CD4-positive, alpha-beta T cell treated with Interleukin-1 beta for 1 hour (primary cell): ENCODE measurements at regions not wholly inside any gene's neighbourhood (a gene's known extent, or its start where the extent isn't known, plus 50 kb on each side); places are given as distances from the start of the nearest gene placed in this dataset.

Experiments used
- DNase-seq, 2 donors: peaks; one replicate each; pipeline ENCODE4 v3.0.0-alpha.2; 2020 to 2022

DNA sequence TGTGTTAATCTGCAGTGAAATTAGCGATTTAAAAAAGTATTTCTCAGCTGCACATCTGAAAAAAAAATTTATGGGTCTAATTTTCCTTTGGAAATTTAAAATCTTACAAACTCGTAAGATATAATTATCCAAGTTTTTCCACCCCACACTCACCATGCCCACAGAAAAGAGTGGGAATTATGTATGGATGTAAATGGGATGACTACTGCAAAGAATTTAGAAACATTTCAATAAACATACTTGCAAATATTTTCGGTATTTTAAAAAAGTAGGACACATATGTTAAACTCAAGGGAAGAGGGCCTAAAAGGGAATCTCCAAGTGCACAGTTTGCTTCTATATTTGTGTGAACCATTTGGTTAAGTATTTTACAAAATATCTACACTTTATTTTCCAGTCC lies 1039.9 kb upstream of the POU3F3 start:
- DNase-seq: no peak

DNA sequence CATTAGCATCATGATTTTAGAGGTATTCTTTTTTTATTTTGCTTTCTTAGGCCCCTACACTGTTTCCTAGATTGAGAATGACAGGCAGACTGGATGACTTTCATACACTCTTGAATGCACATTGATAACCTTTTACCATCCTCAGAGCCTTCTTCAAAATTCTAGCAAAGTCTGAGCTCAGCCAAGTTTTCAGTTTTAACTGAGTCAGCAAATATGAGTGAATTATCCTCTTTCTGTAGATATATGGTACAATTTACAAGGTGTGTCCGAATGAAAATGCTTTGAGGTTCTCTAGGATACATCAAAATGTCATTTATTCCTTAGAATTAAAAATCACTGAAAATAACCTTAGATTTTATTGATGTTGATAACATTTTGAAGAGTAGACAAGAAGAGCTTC lies 1038.2 kb upstream of the POU3F3 start:
- DNase-seq: no peak

DNA sequence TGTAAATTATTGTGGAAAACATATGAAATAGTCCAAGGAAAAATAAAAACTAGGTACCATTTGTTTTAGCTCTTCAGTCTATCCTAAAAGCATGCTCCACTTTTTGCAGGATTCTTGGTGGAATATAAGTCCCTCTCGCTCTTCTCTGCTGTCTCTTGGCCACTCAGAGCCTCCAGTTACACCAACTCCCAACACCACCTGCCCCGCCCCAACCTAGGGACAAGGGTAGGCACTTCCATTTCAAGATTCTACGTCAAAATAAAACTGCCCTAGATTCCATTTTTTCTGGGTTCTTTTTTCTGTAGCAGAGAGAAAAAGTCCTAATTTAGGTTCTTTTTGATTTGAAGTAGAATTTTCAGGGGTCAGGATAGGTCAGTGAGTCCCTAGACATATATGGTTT lies 1036.2 kb upstream of the POU3F3 start:
- DNase-seq: no peak

DNA sequence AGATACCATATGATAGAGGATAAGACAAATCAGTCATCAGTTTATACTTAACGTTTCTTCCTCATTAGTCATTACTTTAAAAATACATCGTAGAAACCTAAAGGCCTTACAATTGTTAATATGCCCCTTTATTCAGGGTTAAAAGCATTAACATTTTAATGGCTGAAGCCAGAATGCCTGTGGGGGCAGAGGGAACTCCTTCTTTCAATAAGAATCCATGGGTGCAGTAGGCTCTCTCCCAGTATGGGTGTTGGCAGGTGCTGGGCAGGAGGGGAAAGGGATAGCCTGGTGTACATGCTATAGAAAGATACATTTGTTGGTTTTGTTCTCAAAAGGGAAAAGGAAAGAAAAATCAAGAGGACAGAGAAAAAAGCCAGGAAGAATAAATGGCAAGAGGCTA lies 1035.7 kb upstream of the POU3F3 start:
- no peak for DNase-seq

DNA sequence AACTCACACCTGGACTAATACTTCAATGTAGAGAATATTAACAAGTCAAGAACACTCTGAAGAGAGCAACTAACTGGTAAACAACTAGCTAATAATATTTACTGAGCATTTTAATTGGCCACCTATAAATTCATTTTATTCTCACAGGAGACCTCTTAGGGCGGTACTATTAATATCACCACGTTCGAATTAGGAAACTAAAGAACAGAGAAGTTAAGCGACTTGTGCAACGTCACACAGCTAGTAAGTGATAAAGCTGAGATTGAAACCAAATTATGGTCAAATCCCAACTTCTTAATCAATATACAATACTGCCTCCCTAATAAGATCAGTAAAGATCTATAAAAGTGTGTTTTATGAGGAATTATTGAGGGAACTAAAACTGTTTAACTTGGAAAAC lies 1034.3 kb upstream of the POU3F3 start:
- no peak for DNase-seq

DNA sequence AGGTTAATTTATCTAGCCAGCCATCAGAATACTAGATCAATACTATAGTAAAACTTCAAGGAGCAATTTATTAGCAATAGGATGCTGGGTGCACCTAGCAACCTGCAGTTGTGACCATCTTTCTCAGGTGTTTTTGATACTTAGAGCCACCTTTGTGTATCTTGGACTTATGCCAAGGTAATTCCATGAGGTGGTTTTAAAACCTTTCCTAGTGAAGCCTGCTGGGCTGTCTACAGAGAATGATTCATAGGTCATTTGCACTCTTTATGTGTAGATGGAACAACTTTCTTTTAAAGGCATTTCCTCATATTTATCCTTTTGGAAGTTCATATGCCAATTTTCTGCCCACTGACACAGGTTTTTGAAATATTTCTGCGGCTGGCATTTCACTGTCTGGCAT lies 1030.1 kb upstream of the POU3F3 start:
- DNase-seq: no peak

DNA sequence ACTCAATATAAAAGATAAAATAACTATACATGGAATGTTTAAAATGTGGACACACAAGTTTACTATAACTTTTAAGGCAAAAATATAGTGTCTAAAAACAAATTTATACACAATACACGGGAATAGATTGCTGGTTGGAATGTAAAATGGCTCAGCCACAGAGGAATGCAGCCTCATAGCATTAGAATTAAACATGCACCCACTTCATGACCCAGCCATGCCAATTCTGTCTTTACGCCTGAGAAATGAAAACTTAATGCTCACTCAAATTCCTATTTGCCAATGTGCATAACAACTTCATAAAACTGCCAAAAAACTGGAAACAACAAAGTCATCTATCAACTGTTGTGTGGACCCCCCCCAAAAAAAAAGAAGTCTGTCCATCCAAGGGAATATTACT lies 1006.6 kb upstream of the POU3F3 start:
- no peak for DNase-seq

DNA sequence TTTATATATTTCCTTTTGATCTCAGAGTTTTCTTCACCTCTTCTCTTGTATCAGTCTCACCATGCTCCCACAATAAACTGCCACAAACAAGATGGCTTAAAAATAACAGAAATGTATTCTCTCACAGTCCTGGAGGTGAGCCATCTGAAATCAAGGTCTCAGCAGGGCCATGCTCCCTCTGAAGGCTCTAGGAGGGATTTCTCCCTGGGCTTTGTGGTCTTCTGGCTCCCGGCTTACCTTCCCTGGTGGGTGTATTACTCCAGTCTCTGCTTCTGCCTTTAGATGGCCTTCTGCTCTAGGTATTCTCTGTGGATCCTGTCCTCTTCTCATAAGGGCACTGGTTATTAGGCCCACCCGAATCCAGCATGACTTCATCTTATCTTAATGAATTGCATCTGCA lies 994.7 kb upstream of the POU3F3 start:
- DNase-seq: no peak

DNA sequence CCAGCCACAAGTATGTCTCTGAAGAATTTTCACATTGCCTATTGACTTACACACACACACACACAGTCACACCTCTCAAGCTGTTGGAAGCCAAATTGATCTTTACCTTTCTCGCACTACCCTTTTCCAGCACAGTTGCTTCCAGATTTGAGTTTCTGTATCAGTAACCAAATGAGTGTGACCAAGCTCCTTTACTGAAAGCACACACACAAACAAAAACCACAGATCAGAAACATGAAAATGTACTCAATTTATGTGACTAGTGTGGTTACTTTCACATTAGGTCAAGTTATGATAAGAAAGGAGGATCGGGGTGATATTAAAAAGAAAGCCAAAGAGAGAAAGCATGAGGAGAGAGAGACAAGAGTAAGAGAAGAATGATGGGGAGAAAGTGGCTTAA lies 993.9 kb upstream of the POU3F3 start:
- DNase-seq: no peak

DNA sequence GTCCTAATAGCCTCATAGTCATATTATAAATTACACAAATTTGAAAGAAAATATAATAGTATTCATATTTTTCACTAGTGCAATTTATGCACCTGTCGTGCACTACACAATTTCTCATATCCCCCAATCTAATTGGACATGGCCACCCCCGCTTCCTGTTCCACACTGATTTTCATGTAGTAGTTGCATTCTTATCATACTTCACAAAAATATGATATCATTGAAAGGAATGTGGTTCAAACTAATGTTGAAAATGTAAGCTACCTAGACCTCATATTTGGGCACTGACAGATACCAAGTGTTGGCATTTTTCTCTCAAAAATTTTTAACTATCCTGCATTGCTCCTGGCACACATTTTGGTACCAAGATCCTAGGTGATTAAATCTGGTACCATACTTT lies 985.5 kb upstream of the POU3F3 start:
- DNase-seq: no peak

DNA sequence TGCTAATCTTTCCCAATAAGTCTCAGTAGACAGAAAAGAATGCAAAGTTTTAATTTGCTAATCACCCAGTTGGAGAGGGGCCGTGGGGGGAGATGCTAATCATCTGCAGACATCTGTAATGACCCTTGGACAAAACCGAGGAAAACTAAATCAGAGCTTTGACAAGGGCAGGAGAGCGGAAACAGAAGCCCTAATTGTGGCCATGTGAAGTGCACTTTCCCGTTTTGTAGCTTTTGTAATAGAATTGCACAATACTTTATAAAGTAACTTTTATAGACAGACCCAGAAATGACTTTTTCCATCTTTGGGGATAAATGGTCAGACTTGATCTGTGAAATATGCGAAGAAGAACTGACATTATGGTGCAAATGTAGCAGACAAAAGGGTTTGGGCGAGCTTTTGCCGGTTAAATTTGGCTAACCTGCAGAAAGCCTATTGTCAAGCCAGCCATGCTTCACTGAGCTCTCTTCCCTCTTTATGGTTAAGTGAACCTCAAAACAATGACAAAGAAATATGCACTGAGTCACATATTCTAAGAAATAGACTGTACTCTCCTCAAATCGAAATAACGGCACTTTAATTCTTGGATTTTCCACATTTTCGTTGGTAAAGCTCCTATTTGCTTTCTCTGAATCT lies 980.1 kb upstream of the POU3F3 start:
- DNase-seq: no peak

DNA sequence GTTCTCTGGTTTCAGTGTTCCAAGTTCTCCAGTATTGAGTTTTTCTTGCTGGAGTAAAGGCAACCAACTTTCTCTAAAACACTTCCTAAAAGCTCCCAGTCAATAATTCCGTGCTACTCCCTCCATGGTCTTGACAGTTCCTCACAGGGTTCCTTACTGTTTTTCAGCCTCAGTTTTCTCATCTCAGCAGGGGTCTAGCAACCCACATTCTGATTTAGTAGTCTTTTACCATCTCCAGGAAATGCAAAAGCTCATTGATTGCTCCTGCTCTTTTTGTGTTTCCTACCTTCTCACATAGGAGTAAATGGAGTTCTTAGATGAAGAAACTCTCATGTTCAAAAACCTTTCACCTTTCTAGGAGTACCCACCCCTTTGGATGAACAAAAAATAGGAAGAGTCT lies 978.8 kb upstream of the POU3F3 start:
- no peak for DNase-seq

DNA sequence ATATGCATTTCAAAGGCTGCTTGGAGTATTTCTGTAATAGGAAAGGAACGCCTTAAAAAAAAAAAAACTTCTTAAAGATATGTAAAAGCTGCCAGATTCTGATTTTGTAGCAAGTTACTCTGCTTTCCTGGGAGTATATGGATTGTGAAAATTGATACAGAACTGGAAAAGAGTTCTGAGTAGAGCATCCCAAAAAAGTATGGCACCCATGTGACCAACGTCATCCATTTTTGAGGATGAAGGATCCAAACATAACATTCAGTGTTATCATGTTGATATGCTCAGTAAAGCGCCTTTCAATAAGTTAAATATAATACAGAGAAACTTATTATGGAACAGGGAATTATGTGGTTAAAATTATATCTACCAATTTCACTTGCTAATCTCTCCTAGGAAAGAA lies 978.4 kb upstream of the POU3F3 start:
- DNase-seq: no peak

DNA sequence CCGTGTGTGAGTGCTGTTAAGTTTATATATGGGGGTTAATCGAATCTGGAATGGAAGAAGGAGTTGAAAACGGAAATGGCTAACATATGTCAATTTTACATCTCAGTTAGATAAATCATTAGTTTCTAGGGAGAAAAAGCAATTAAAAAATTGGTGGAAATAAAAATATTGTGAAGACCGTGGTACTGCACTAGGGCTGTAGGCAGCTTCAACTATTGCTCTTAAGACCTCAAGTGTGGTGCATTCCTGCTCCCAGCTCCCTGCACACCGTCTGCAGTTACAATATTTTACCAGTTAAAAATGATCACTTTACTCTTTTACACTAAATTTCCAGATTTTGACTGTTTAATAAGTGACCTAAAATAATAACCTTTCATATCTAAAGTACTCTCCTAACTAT lies 977.3 kb upstream of the POU3F3 start:
- DNase-seq: no peak

DNA sequence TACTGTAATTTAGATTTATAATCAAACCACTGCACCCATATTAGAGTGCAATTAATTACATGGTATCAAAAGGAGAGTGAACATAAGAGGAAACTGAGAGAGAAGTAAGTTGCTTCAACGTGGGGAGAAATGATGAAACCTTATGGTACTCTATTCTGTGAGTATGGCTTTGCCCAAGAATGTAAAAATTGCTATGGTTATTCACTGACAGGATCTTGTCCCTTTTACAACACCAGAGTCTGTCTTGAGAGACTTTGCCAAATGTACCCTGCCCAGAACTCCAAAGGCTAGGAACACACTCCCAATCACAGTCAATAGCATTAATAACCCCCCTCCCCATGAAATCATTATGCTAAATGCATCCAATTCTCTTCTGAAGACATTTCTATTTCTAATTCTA lies 974.8 kb upstream of the POU3F3 start:
- DNase-seq: no peak

DNA sequence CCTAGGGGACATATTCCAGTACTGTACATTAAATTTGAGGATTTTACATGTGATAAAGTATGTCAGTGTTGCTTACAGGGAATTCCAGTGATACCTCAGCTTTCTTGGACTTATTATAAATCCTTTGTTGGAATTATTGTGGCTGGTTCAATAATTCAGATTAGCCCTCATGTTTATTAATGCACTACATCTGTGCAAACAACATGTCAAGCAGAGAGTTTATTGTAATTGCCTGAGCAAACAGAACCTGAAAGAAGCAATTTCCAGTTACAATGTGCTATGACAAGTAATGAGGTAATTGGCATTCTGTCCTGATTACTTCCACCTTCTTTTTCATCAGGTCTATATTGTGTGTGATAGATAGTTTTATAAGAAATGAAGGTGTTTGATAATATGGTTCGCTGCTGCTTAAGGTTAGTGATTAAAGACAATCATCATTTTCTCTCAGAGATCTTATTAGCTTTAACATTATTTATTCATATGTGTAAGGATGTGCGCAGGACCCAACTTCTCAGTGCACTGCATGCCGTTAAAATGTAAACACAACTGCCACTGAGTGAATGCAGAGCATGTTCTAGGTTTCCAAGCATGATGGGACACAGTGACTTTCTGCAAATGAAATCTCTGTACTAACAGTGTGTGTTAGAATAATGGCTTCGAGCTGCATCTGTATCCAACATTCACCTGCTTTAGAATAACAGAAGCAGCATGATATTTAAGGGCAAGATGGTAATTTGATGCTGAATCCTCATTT lies 973.7 kb upstream of the POU3F3 start:
- no peak for DNase-seq

DNA sequence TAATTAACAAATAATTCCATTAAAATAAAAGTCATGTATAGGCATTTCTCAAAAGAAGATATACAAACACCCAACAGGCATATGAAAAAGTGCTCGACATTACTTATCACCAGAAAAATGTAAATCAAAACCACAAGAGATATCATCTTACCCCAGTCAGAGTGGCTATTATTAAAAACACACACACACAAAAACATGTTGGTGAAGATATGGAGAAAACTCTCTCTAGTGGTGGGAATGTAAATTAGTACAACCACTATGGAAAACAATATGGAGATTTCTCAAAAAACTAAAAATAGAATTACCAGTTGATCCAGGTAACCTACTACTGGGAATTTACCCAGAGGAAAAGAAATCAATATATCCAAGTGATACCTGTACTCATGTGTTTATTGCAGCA lies 966.3 kb upstream of the POU3F3 start:
- no peak for DNase-seq

DNA sequence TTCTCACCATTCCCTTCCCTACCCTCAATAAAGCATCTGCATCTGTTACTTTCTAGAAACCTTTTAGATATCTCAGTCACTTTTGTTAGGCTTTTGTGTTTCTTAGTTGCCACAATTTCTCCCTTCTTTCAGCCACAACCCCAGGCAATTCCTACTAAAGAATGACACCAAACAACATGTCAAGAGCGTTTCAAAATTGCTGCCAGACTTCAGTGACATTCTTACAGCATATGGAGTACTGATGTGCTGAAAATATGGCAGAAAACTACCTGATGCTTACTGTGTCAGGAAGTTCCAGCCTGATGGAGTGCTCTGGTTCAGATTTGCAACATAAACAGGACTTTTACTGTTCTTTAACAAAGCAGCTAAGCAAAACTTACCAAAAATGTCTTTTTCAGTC lies 957.7 kb upstream of the POU3F3 start:
- DNase-seq: no peak

DNA sequence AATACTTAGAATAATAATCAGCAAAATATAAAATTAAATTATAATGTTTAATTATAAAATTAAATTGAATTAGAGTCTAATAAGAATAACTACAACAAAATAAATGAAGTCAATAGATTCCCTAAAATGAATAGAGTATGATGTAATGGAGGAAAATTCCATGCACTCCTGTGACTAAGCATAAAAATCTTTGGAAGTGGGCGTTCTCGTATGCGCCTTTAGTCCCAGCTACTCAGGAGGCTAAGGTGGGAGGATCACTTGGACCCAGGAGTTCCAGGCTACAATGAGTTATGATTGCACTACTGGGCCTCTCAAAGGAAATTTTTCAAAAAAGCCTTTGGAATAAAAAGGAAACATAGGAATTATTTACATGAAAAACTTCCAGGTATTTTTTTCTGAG lies 955.4 kb upstream of the POU3F3 start:
- DNase-seq: no peak

DNA sequence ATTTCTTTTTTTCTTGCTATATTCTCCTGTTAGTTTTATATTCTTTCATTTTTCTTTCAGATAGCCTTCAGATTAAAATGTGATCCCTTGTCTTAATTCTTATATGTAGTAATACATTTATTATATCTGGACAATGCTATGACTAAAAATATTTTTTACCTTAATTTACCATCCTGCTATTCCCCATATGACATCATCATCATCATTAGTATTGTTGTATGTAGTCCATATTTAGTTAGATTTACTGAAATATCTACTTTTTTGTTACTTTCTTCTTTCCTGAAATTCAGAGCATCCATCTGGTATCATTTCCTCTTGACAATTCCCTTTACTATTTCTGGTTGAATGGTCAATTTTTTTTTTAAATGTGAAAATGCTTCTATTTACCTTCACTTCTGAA lies 951.6 kb upstream of the POU3F3 start:
- no peak for DNase-seq

DNA sequence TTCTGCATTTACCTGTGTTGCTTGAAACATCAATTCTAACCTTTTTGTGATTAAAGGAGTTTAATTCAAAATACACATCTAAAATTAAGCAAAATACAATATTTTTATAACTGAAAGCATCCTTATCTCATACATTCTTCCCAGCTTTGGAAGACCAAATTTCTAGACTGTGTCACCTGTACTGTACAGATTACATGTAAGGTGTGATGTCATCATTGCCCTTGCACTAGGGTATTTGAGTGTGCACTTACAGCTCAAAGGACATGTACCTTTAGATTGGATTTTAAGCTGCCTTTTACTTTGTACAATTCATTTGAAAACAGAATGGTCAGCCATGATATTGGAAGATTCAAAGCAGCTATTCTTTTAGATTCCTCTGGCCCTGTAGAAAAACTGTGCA lies 932.8 kb upstream of the POU3F3 start:
- DNase-seq: no peak

DNA sequence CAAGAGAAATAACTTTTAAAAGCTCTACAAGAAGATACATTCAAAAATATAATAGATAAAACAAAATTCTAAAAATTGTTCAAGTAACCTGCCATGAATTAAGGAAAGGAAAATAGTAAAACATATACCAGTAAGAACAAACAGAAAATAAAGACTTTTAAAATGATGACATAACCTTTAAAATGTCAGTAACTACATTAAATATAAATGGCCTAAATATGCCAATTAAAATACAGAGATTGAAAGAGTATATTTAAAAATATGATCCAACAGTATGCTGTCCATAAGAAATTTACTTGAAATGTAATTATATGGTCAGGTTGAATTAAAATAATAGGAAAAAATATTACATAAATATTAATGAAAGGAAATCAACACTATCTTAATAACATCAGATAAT lies 911.7 kb upstream of the POU3F3 start:
- no peak for DNase-seq

DNA sequence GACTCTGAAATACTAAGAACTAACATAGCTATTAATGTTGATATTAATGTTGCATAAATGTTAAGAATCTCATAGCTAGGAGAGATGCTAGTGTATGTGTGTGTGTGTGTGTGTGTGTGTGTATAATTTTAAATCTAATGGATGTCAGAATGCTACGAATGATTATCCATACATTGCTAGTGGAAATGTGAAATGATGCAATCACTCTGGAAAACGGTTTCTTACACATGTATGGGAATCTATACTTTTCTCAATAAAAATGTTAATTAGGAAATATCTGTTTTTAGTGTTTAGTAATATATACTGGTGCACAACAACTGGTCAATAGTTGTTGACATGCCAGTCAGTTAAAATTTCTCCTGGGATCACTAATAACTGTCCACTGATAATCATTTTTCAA lies 908.8 kb upstream of the POU3F3 start:
- no peak for DNase-seq

DNA sequence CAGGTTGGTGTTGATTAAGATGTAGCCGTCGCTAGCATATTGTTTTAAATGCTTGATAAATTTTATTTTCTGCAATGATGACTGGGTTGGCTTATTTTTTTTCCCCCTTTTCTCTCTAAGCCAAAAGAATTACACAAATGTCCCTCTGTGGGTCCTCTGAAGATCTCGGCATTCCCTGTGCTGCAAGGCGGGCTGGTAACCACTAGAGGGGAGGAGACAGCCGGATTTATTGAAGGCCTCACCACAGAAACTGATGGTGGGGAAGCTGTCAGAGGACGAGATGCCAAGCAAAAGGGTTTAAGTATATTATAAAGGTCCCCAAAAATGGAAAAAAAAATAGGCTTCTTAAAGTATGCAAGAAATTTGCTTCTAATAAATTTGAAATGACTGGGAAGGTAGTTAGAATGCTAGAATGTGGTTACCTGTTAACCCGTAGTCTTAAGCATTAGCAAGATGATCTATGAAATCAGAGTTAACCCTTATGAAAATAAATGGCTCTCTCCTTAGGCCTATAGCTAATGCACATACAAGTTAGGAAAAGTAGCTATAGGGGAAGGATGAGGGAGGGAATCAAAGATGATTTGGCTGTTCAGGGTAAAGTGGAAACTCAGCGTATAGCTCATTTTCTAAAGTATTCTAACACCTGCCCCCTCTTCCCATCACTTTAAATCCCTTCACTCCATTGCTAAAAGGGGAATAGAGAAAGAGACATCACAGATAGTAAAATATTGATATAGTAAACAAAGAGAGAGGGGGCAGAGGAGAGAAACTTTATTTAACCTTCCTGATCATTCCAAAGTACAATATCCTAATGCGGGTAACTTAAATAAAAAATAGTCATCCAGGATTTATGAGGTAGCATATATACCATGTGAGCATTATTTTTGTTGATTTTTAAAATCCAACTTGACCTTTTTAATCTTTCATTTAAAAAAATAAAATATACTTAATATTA lies 894.5 kb upstream of the POU3F3 start:
- DNase-seq: no peak
